A549 (cell line): ENCODE measurements at regions not wholly inside any gene's neighbourhood (a gene's known extent, or its start where the extent isn't known, plus 50 kb on each side); places are given as distances from the start of the nearest gene placed in this dataset.

ENCODE experiments used
- ATAC-seq, 2 experiments: fragments of 200-7000 bp in 1 of 2; fragments of >200 bp in 1 of 2; cut with Nextera tagmentation in 1 of 2; cut with Tn5 transposase in 1 of 2; 3 replicates each; pipeline versions ENCODE4 v1.8.0 to v1.9.1; 2018 to 2020; ENCODE audit warnings: mild to moderate bottlenecking in 1 of 2, moderate library complexity in 1 of 2
- CTCF ChIA-PET: fragments of 300-600 bp; sonication (Branson Sonifier 250); formaldehyde crosslinking; extraction: SDS; loops from one replicate; lab custom pipeline; 2021; ENCODE audit warnings: antibody characterized with exemption, inconsistent platforms; lab: Yijun Ruan, JAX
- POLR2A ChIA-PET: fragments of 350-600 bp; formaldehyde crosslinking; extraction: SDS; loops from one replicate; lab custom pipeline; 2021; ENCODE audit warnings: antibody characterized with exemption, inconsistent platforms; lab: Yijun Ruan, JAX
- DNase-seq, 2 experiments: peaks; one replicate each; pipeline versions ENCODE4 v3.0.0 to v3.0.0-alpha.2; 2011 to 2016; ENCODE audit warnings: low read depth in 1 of 2, low spot score in 1 of 2
- FAIRE-seq: peaks from 2 replicates; lab custom pipeline; 2011; peaks lifted over from hg19 to GRCh38; lab: Jason Lieb, UNC
- H3K27ac ChIP-seq, 2 experiments: fragments of >200 bp; sonication (Bioruptor Twin); formaldehyde crosslinking; 3 replicates each; pipeline ENCODE4 v1.5.1; 2016 to 2017
- H3K4me1 ChIP-seq: fragments of >200 bp; sonication (Bioruptor Twin); formaldehyde crosslinking; 3 replicates; pipeline ENCODE4 v1.6.1; 2016
- H3K4me2 ChIP-seq: fragments of >200 bp; sonication (Bioruptor Twin); formaldehyde crosslinking; 3 replicates; pipeline ENCODE4 v1.6.1; 2016
- H3K4me3 ChIP-seq: fragments of >200 bp; sonication (Bioruptor Twin); formaldehyde crosslinking; 3 replicates; pipeline ENCODE4 v1.5.1; 2016
- H3K9me3 ChIP-seq: fragments of >200 bp; sonication (Bioruptor Twin); formaldehyde crosslinking; 3 replicates; pipeline ENCODE4 v1.6.1; 2016
- BHLHE40 ChIP-seq: IDR thresholded peaks from 2 replicates; pipeline ENCODE4 v1.6.1; 2012; ENCODE audit warnings: low read depth, low read length, inconsistent platforms
- CHD4 ChIP-seq: fragments of 200-600 bp; sonication (generic); IDR thresholded peaks from 2 replicates; pipeline ENCODE4 v1.6.1; 2016; ENCODE audit warnings: antibody characterized with exemption, mild to moderate bottlenecking, borderline replicate concordance
- FOSB ChIP-seq: fragments of 250-450 bp; sonication (Bioruptor Pico); IDR thresholded peaks from 2 replicates; pipeline ENCODE4 v1.5.0; 2020; ENCODE audit warnings: mild to moderate bottlenecking, moderate library complexity
- FOSL2 ChIP-seq, 2 experiments: fragments of 450-650 bp in 1 of 2; fragments of >200 bp in 1 of 2; sonication (Bioruptor Twin) in 1 of 2; formaldehyde crosslinking; IDR thresholded peaks; 2 replicates each; pipeline versions ENCODE4 v1.5.0 to v1.6.1; 2016 to 2020; ENCODE audit warnings: mild to moderate bottlenecking in 1 of 2, moderate library complexity in 1 of 2
- FOXS1 ChIP-seq: fragments of 250-450 bp; sonication (Bioruptor Pico); IDR thresholded peaks from 2 replicates; pipeline ENCODE4 v1.5.0; 2020; ENCODE audit warnings: mild to moderate bottlenecking, moderate library complexity
- GATA3 ChIP-seq: IDR thresholded peaks from 2 replicates; pipeline ENCODE4 v1.6.1; 2012; ENCODE audit warnings: borderline replicate concordance
- HDAC2 ChIP-seq: fragments of 200-600 bp; sonication (generic); IDR thresholded peaks from 2 replicates; pipeline ENCODE4 v1.6.1; 2016
- HOXB13 ChIP-seq: fragments of 250-450 bp; sonication (Bioruptor Pico); IDR thresholded peaks from 2 replicates; pipeline ENCODE4 v1.5.0; 2020; ENCODE audit warnings: low read depth, mild to moderate bottlenecking, moderate library complexity
- HOXB5 ChIP-seq: fragments of 250-450 bp; sonication (Bioruptor Pico); IDR thresholded peaks from 2 replicates; pipeline ENCODE4 v1.5.0; 2020; ENCODE audit warnings: mild to moderate bottlenecking, moderate library complexity
- JUN ChIP-seq, 2 experiments: fragments of >200 bp; sonication (Bioruptor Twin); formaldehyde crosslinking; IDR thresholded peaks; 2 replicates in 1 of 2; 3 replicates in 1 of 2; pipeline ENCODE4 v1.6.1; 2016 to 2017
- JUNB ChIP-seq: fragments of >200 bp; sonication (Bioruptor Twin); formaldehyde crosslinking; IDR thresholded peaks from 2 replicates; pipeline ENCODE4 v1.6.1; 2016
- KDM1A ChIP-seq: fragments of 200-600 bp; sonication (generic); IDR thresholded peaks from 2 replicates; pipeline ENCODE4 v1.6.1; 2016; ENCODE audit warnings: low read depth, mild to moderate bottlenecking
- KDM5A ChIP-seq: fragments of 200-600 bp; sonication (generic); IDR thresholded peaks from 2 replicates; pipeline ENCODE4 v1.6.1; 2016; ENCODE audit warnings: antibody characterized with exemption, mild to moderate bottlenecking
- MYC ChIP-seq: IDR thresholded peaks from 2 replicates; pipeline ENCODE4 v1.6.1; 2012; ENCODE audit warnings: mild to moderate bottlenecking, inconsistent platforms, low read length, improper control_type of control experiment, borderline replicate concordance
- POLR2A ChIP-seq: IDR thresholded peaks from 2 replicates; pipeline ENCODE4 v1.6.1; 2012; ENCODE audit warnings: mild to moderate bottlenecking, low read length
- RCOR1 ChIP-seq: fragments of 150-350 bp; IDR thresholded peaks from 2 replicates; pipeline ENCODE4 v1.6.1; 2014; ENCODE audit warnings: antibody characterized with exemption, low read length, low read depth
- SMC3 ChIP-seq: fragments of >200 bp; sonication (Bioruptor Twin); formaldehyde crosslinking; IDR thresholded peaks from 3 replicates; pipeline ENCODE4 v1.6.1; 2018; ENCODE audit warnings: inconsistent platforms
- SREBF2 ChIP-seq: fragments of 450-650 bp; IDR thresholded peaks from 2 replicates; pipeline ENCODE4 v1.6.1; 2014; ENCODE audit warnings: mild to moderate bottlenecking, moderate library complexity
- TFCP2L1 ChIP-seq: fragments of 250-450 bp; sonication (Bioruptor Pico); IDR thresholded peaks from 2 replicates; pipeline ENCODE4 v1.5.0; 2021; ENCODE audit warnings: mild to moderate bottlenecking
- ZFP36 ChIP-seq: fragments of 450-650 bp; IDR thresholded peaks from 2 replicates; pipeline ENCODE4 v1.6.1; 2014; ENCODE audit warnings: borderline replicate concordance; ENCODE audit not compliant: partially characterized antibody
- ZNF302 ChIP-seq: fragments of 250-450 bp; sonication (Bioruptor Pico); IDR thresholded peaks from 2 replicates; pipeline ENCODE4 v1.9.0; 2021; ENCODE audit warnings: inconsistent platforms, mild to moderate bottlenecking, moderate library complexity
- ZSCAN20 ChIP-seq: fragments of 250-450 bp; sonication (Bioruptor Pico); IDR thresholded peaks from 2 replicates; pipeline ENCODE4 v1.8.0; 2022; ENCODE audit warnings: mild to moderate bottlenecking, moderate library complexity
- WGBS: methylation state at CpG from one replicate; pipeline ENCODE4 v1.1.6; 2017; ENCODE audit errors: missing lambda C conversion rate; 5-methylcytosine and 5-hydroxymethylcytosine counted together
- TF ChIP-seq, protein P1 (sequence below): fragments of 250-450 bp; sonication (Bioruptor Pico); IDR thresholded peaks from 2 replicates; pipeline ENCODE4 v1.5.0; 2021; ENCODE audit warnings: mild to moderate bottlenecking, moderate library complexity, borderline replicate concordance
- TF ChIP-seq, protein P2 (sequence below): fragments of >200 bp; sonication (Bioruptor Twin); formaldehyde crosslinking; IDR thresholded peaks from 2 replicates; pipeline ENCODE4 v1.6.1; 2016
- TF ChIP-seq, protein P3 (sequence below): IDR thresholded peaks from 2 replicates; pipeline ENCODE4 v1.6.1; 2012; ENCODE audit warnings: low read depth, borderline replicate concordance
- TF ChIP-seq, protein P4 (sequence below): IDR thresholded peaks from 2 replicates; pipeline ENCODE4 v1.6.1; 2012

DNA sequence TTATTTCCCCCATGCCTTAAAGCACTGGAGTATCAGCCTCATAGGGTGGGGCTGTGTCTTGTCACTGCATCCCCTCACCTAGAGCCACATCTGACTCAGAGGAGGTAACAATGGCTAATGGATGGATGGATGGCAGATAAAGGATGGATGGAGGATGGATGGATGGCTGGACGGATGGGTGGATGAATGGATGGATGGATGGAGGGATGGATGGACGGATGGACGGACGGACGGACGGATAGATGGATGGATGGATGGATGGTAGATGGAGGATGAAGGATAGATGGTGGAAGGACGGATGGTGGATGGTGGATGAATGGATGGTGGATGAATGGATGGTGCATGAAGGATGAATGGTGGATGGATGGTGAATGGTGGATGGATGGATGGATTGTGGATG, 77.2 kb downstream of the PDGFA start:
- FAIRE-seq (no peak), DNase-seq (no peak), ATAC-seq (no peak)
- ChIA-PET POLR2A (no interaction called here), CTCF (interaction anchor here (1.0 kb wide), 1 partner anchor 20 kb away, joined by 3 read pairs; no protein-coding TSS in a partner anchor)
- Histone ChIP-seq H3K4me1 (no peaks in the 10 kb centered on the region), H3K27ac (no peak overlapping the region), H3K9me3 (no peaks in the 10 kb centered on the region), H3K4me3 (no peak overlapping the region), H3K4me2 (no peak overlapping the region)
- no peak for TF ChIP-seq TFCP2L1
- no peak for TF ChIP-seq BHLHE40
- TF ChIP-seq FOSB (CRISPR knock-in tag): no peak
- TF ChIP-seq HOXB13 (CRISPR knock-in tag): no peak
- TF ChIP-seq KDM1A: no peak
- TF ChIP-seq JUNB: no peak
- TF ChIP-seq GATA3: no peak
- TF ChIP-seq, protein P1, sequence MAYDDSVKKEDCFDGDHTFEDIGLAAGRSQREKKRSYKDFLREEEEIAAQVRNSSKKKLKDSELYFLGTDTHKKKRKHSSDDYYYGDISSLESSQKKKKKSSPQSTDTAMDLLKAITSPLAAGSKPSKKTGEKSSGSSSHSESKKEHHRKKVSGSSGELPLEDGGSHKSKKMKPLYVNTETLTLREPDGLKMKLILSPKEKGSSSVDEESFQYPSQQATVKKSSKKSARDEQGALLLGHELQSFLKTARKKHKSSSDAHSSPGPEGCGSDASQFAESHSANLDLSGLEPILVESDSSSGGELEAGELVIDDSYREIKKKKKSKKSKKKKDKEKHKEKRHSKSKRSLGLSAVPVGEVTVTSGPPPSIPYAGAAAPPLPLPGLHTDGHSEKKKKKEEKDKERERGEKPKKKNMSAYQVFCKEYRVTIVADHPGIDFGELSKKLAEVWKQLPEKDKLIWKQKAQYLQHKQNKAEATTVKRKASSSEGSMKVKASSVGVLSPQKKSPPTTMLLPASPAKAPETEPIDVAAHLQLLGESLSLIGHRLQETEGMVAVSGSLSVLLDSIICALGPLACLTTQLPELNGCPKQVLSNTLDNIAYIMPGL: no peak
- no peak for TF ChIP-seq ZFP36
- TF ChIP-seq, protein P2, sequence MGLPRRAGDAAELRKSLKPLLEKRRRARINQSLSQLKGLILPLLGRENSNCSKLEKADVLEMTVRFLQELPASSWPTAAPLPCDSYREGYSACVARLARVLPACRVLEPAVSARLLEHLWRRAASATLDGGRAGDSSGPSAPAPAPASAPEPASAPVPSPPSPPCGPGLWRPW: no peak
- no peak for TF ChIP-seq SREBF2
- TF ChIP-seq KDM5A: no peak
- no peak for TF ChIP-seq MYC
- 72% methylated on average over 7 of the region's 7 CpGs for WGBS

DNA sequence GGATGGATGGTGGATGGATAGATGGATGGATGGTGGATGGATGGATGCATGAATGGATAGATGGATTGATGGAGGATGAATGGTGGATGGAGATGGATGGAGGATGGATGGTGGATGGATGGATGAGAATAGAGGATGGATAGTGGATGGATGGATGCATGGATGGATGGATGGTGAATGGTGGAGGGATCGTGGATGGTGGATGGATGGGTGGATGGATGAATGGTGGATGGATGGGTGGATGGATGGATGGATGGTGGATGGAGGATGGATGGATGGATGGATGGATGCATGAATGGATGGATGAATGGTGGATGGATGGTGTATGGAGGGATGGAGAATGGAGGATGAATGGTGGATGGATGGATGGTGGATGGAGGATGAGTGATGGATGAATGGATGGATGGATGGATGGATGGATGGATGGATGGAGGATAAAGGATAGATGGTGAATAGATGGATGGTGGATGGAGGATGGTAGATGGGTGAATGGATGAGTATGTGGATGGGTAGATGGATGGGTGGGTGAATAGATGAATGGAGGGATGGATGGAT, 76.3 kb downstream of the PDGFA start:
- no peaks in the 10 kb centered on the region for H3K4me1 ChIP-seq
- DNase-seq: no peak
- CTCF ChIA-PET: no interaction called here
- POLR2A ChIA-PET: no interaction called here
- no peaks in the 10 kb centered on the region for H3K9me3 ChIP-seq
- ATAC-seq: no peak
- no peak overlapping the region for H3K27ac ChIP-seq
- H3K4me2 ChIP-seq: no peak overlapping the region
- FAIRE-seq: no peak
- 12% methylated on average over 1 of the region's 1 CpG for WGBS
- no peak overlapping the region for H3K4me3 ChIP-seq
- TF ChIP-seq JUN (IDR thresholded peaks at IDR 0.05) (no peak), ZNF302 (CRISPR knock-in tag) (no peak), FOSL2 (IDR thresholded peaks at IDR 0.05) (no peak), FOSL2 (CRISPR knock-in tag; IDR thresholded peaks at IDR 0.05) (no peak), FOXS1 (CRISPR knock-in tag) (no peak), FOSB (CRISPR knock-in tag) (no peak), HDAC2 (no peak), HOXB5 (no peak), POLR2A (no peak), RCOR1 (no peak), CHD4 (no peak), ZSCAN20 (no peak), JUNB (no peak), SMC3 (no peak)
- TF ChIP-seq, protein P3, sequence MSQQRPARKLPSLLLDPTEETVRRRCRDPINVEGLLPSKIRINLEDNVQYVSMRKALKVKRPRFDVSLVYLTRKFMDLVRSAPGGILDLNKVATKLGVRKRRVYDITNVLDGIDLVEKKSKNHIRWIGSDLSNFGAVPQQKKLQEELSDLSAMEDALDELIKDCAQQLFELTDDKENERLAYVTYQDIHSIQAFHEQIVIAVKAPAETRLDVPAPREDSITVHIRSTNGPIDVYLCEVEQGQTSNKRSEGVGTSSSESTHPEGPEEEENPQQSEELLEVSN: no peak
- TF ChIP-seq, protein P4, sequence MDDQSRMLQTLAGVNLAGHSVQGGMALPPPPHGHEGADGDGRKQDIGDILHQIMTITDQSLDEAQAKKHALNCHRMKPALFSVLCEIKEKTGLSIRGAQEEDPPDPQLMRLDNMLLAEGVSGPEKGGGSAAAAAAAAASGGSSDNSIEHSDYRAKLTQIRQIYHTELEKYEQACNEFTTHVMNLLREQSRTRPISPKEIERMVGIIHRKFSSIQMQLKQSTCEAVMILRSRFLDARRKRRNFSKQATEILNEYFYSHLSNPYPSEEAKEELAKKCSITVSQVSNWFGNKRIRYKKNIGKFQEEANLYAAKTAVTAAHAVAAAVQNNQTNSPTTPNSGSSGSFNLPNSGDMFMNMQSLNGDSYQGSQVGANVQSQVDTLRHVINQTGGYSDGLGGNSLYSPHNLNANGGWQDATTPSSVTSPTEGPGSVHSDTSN: no peak
- TF ChIP-seq, protein P1: no peak
